ENCODE measurements at regions not wholly inside any gene's neighbourhood (a gene's known extent, or its start where the extent isn't known, plus 50 kb on each side); places are given as distances from the start of the nearest gene placed in this dataset.

- Histone ChIP-seq H3K4me1 (no peaks in the 10 kb centered on the region), H3K36me3 (no peaks in the 10 kb centered on the region), H3K4me3 (no peak overlapping the region), H3K27ac (no peak overlapping the region), H3K27me3 (no peaks in the 10 kb centered on the region), H3K9me3 (replicated peaks) (no peaks in the 10 kb centered on the region)
- DNase-seq = no peak
Measured at GRCh38 chr3:164577667-164578210, 500.6 kb downstream of the SI start.

GRCh38 chr3:164572436-164572835 lies 505.9 kb downstream of the SI start:
- Histone ChIP-seq H3K4me1 (no peaks in the 10 kb centered on the region), H3K27ac (no peak overlapping the region), H3K9me3 (replicated peaks) (no peaks in the 10 kb centered on the region), H3K27me3 (no peaks in the 10 kb centered on the region), H3K4me3 (no peak overlapping the region), H3K36me3 (no peaks in the 10 kb centered on the region)
- no peak for DNase-seq

DNA sequence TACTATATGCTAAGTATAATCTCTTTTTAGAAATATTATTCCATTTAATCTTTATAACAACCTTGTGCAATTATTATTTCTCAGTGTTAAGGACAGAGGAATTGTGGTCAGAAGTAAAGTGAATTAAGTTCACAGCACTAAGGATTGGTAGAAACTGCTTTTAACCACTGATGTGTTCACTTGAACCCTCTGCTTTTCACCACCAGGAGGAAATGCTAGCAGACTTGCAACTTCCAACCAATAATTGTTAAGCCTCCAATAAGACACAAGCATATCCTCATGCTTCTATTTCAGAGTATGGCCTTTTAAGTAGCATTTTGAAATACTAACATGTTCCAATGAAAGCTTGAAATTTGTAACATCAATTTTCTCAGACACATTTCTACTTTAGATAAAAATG lies 527.4 kb downstream of the SI start:
- no peak overlapping the region for H3K27ac ChIP-seq
- no peak for DNase-seq
- no peaks in the 10 kb centered on the region for H3K27me3 ChIP-seq
- no peaks in the 10 kb centered on the region for H3K36me3 ChIP-seq
- no peaks in the 10 kb centered on the region for H3K9me3 ChIP-seq (replicated peaks)
- H3K4me3 ChIP-seq = no peak overlapping the region
- H3K4me1 ChIP-seq = no peaks in the 10 kb centered on the region

DNA sequence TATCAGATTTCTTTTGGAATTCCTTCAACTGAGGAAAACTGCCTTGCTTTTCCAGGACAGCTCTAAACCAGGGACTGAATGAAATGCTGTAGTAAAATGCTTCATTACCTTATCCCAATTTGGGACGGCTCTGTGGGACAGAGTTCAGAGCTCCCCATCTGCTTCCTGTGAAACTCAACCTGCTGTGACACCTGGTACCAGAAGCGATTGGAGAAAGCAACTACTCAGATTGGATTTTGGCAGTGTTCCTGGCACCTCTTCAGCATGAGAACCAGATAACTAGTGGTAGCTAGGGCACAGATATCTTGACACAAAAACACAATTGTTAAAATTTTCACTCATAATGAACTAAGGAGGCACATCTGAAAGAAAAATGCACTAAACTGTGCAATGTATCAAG lies 539.1 kb downstream of the SI start:
- no peak for DNase-seq
- H3K27me3 ChIP-seq = no peaks in the 10 kb centered on the region
- H3K36me3 ChIP-seq = no peaks in the 10 kb centered on the region
- no peaks in the 10 kb centered on the region for H3K9me3 ChIP-seq (replicated peaks)
- no peak overlapping the region for H3K27ac ChIP-seq
- H3K4me1 ChIP-seq = no peaks in the 10 kb centered on the region
- H3K4me3 ChIP-seq = no peak overlapping the region

- H3K9me3 ChIP-seq (replicated peaks) = no peaks in the 10 kb centered on the region
- no peaks in the 10 kb centered on the region for H3K36me3 ChIP-seq
- H3K27me3 ChIP-seq = no peaks in the 10 kb centered on the region
- H3K4me3 ChIP-seq = no peak overlapping the region
- H3K27ac ChIP-seq = no peak overlapping the region
- no peak for DNase-seq
- no peaks in the 10 kb centered on the region for H3K4me1 ChIP-seq
Measured at GRCh38 chr3:164537485-164537884, 540.8 kb downstream of the SI start.

DNA sequence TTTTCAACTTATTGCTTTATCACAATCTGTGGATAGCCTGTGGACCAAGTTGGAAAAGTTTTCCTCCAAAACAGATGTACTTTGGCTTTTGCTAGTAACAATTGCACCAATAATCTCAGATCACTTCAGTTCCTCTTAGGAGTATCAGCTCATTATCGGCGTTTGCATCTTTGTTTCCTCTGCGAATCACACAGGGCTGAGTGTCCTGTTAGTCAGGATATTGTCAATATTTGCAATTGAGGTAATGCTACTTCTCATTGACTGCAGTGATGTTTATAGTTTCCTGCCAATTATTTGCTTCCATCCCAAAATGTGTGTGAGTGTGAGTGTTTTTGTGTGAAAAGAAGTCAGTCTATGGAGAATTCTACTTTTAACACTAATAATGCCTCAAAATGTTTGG lies 545.0 kb downstream of the SI start:
- no peak for DNase-seq
- H3K4me3 ChIP-seq = no peak overlapping the region
- H3K36me3 ChIP-seq = no peaks in the 10 kb centered on the region
- H3K9me3 ChIP-seq (replicated peaks) = no peaks in the 10 kb centered on the region
- H3K27me3 ChIP-seq = no peaks in the 10 kb centered on the region
- no peaks in the 10 kb centered on the region for H3K4me1 ChIP-seq
- H3K27ac ChIP-seq = no peak overlapping the region

- Histone ChIP-seq H3K9me3 (replicated peaks) (no peaks in the 10 kb centered on the region), H3K4me3 (no peak overlapping the region), H3K27ac (no peak overlapping the region), H3K36me3 (no peaks in the 10 kb centered on the region), H3K27me3 (no peaks in the 10 kb centered on the region), H3K4me1 (no peaks in the 10 kb centered on the region)
- no peak for DNase-seq
Measured at GRCh38 chr3:164526250-164526649, 552.0 kb downstream of the SI start.

GRCh38 chr3:164524201-164524600 lies 554.1 kb downstream of the SI start:
- Histone ChIP-seq H3K36me3 (no peaks in the 10 kb centered on the region), H3K9me3 (replicated peaks) (no peaks in the 10 kb centered on the region), H3K4me1 (no peaks in the 10 kb centered on the region), H3K27ac (no peak overlapping the region), H3K4me3 (no peak overlapping the region), H3K27me3 (no peaks in the 10 kb centered on the region)
- DNase-seq = no peak

GRCh38 chr3:164522073-164522763 lies 556.1 kb downstream of the SI start:
- Histone ChIP-seq H3K9me3 (replicated peaks) (no peaks in the 10 kb centered on the region), H3K36me3 (no peaks in the 10 kb centered on the region), H3K27me3 (no peaks in the 10 kb centered on the region), H3K4me1 (no peaks in the 10 kb centered on the region), H3K27ac (no peak overlapping the region), H3K4me3 (no peak overlapping the region)
- DNase-seq = no peak

- H3K27ac ChIP-seq = no peak overlapping the region
- H3K27me3 ChIP-seq = no peaks in the 10 kb centered on the region
- H3K36me3 ChIP-seq = no peaks in the 10 kb centered on the region
- H3K4me1 ChIP-seq = no peaks in the 10 kb centered on the region
- no peak for DNase-seq
- H3K9me3 ChIP-seq (replicated peaks) = no peaks in the 10 kb centered on the region
- H3K4me3 ChIP-seq = no peak overlapping the region
Measured at GRCh38 chr3:164521644-164522043, 556.7 kb downstream of the SI start.

- Histone ChIP-seq H3K4me1 (no peaks in the 10 kb centered on the region), H3K27me3 (no peaks in the 10 kb centered on the region), H3K4me3 (no peak overlapping the region), H3K9me3 (replicated peaks) (no peaks in the 10 kb centered on the region), H3K36me3 (no peaks in the 10 kb centered on the region), H3K27ac (no peak overlapping the region)
- DNase-seq = no peak
Measured at GRCh38 chr3:164521139-164521538, 557.2 kb downstream of the SI start.

DNA sequence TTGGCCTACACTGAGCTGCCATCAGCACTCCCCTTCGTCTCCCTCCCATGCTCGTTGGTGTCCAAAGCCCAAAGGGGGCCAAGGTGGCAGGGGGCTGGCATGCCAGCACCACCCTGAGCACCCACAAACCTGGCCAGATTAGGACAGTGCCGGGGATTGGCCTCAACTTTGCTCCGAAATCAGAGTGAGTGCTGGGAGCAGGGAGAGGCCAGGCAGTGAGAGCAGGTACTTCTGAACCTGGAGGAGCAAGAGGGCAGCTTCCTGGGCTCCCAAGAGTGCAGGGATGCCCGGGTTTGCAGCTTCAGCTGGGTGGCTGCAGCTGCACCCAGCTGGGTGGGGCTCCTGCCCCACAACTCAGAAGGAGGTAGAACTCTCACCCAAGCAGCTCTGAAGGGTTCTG lies 563.0 kb downstream of the SI start:
- H3K27ac ChIP-seq = no peak overlapping the region
- no peaks in the 10 kb centered on the region for H3K36me3 ChIP-seq
- no peaks in the 10 kb centered on the region for H3K27me3 ChIP-seq
- H3K4me3 ChIP-seq = no peak overlapping the region
- DNase-seq = no peak
- H3K4me1 ChIP-seq = no peaks in the 10 kb centered on the region
- no peaks in the 10 kb centered on the region for H3K9me3 ChIP-seq (replicated peaks)

GRCh38 chr3:164514576-164514975 lies 563.7 kb downstream of the SI start:
- no peak overlapping the region for H3K4me3 ChIP-seq
- H3K9me3 ChIP-seq (replicated peaks) = no peaks in the 10 kb centered on the region
- H3K4me1 ChIP-seq = no peaks in the 10 kb centered on the region
- DNase-seq = no peak
- no peaks in the 10 kb centered on the region for H3K36me3 ChIP-seq
- no peak overlapping the region for H3K27ac ChIP-seq
- H3K27me3 ChIP-seq = no peaks in the 10 kb centered on the region

DNA sequence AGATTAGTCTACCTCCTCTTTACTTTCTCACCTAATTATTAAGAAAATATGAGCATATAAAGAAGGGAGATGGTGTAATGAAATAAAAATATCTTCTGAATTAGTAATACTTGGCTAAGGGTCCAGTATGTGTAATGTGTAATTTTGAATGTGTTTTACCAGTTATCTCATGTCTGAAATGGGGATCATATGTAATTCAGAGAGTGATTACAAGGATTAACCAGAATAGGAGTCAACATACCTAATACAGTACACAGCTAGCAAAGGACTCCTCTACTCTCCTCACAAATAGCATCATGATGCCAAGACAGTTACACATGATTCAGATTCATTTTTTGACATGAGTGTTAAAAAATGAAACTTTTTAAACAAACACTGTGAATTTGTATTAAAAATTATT lies 570.4 kb downstream of the SI start:
- H3K36me3 ChIP-seq = no peaks in the 10 kb centered on the region
- no peaks in the 10 kb centered on the region for H3K4me1 ChIP-seq
- no peaks in the 10 kb centered on the region for H3K9me3 ChIP-seq (replicated peaks)

GRCh38 chr3:164498917-164499316 lies 579.4 kb downstream of the SI start:
- no peak for DNase-seq
- H3K36me3 ChIP-seq = no peaks in the 10 kb centered on the region
- H3K27ac ChIP-seq = no peak overlapping the region
- no peaks in the 10 kb centered on the region for H3K9me3 ChIP-seq (replicated peaks)
- no peaks in the 10 kb centered on the region for H3K27me3 ChIP-seq
- H3K4me1 ChIP-seq = no peaks in the 10 kb centered on the region
- no peak overlapping the region for H3K4me3 ChIP-seq

More for the DNA sequence above, 570.4 kb downstream of the SI start:
- no peak for DNase-seq
- H3K27me3 ChIP-seq = no peaks in the 10 kb centered on the region
- H3K27ac ChIP-seq = no peak overlapping the region
- H3K4me3 ChIP-seq = no peak overlapping the region

DNA sequence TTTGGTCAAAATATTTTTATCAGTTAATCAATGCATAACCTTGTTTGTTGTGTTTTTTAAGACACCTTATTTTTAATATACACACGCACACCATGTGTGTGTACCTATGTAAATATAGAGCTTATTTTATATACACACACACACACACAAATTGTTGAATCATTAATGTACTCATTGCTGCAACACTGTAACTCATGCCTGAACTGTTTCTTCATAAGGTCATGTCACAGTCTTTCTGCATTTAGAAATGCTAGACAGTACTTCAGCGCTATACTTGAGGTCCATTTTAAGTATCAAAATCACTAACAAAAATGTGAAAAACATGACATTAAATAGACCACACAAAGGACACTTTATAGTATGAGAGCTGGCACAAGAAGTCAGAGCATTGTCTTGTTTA lies 589.4 kb downstream of the SI start:
- no peaks in the 10 kb centered on the region for H3K36me3 ChIP-seq
- no peak overlapping the region for H3K4me3 ChIP-seq
- no peaks in the 10 kb centered on the region for H3K9me3 ChIP-seq (replicated peaks)
- no peak for DNase-seq
- no peaks in the 10 kb centered on the region for H3K4me1 ChIP-seq
- no peak overlapping the region for H3K27ac ChIP-seq
- H3K27me3 ChIP-seq = no peaks in the 10 kb centered on the region

Data from SJCRH30 (cell line).